Adrenal gland (tissue), 9 donors: ENCODE measurements at regions not wholly inside any gene's neighbourhood (a gene's known extent, or its start where the extent isn't known, plus 50 kb on each side); places are given as distances from the start of the nearest gene placed in this dataset.

ENCODE experiments used
- DNase-seq, 7 donors: peaks; one replicate each; pipeline ENCODE4 v3.0.0-alpha.2; 2019 to 2020
- H3K27ac ChIP-seq, 5 donors: fragments of 200-600 bp; sonication (generic) in 4 of 5; 1 replicate in 3 of 5; 2 replicates in 2 of 5; pipeline versions ENCODE4 v1.5.1 to v1.8.0; 2016 to 2020; ENCODE audit warnings: mild to moderate bottlenecking in 1 of 5
- H3K27me3 ChIP-seq: fragments of 200-600 bp; 2 replicates; pipeline ENCODE4 v1.8.0; 2021
- H3K36me3 ChIP-seq, 2 donors: fragments of 200-600 bp; replicated peaks in 1 of 2; 1 replicate in 1 of 2; 2 replicates in 1 of 2; pipeline versions ENCODE4 v1.5.1 to v1.8.0; 2018 to 2022
- H3K4me1 ChIP-seq, 2 donors: fragments of 200-600 bp; replicated peaks in 1 of 2; 1 replicate in 1 of 2; 2 replicates in 1 of 2; pipeline versions ENCODE4 v1.5.1 to v1.8.0; 2018 to 2021
- H3K4me3 ChIP-seq, 4 donors: fragments of 200-600 bp; sonication (generic) in 3 of 4; one replicate each; pipeline ENCODE4 v1.5.1; 2016 to 2018
- H3K9me3 ChIP-seq, 3 donors: fragments of 200-600 bp; sonication (generic) in 1 of 3; replicated peaks in 1 of 3; 1 replicate in 2 of 3; 2 replicates in 1 of 3; pipeline versions ENCODE4 v1.5.1 to v1.8.0; 2016 to 2021
- POLR2A ChIP-seq, 2 donors: fragments of 450-650 bp; IDR thresholded peaks; one replicate each; pipeline ENCODE4 v1.6.1; 2017; ENCODE audit warnings: antibody characterized with exemption in 2 of 2, mild to moderate bottlenecking in 2 of 2, moderate library complexity in 1 of 2
- WGBS, 4 donors: extraction: QIAGEN DNeasy Blood & Tissue Kit in 2 of 4; methylation state at CpG; one replicate each; pipeline versions ENCODE4 v1.1.5 to v1.1.7; 2013 to 2017; 5-methylcytosine and 5-hydroxymethylcytosine counted together
- intact Hi-C, 2 donors: fragments of 100-400 bp; cut with DNase I; formaldehyde crosslinking; loops; one replicate each; pipeline versions ENCODE4 v1.14.1 to v1.15.0; 2022 to 2023
- TF ChIP-seq, protein P1 (sequence below), 6 experiments: fragments of 450-650 bp in 4 of 6; fragments of 200-600 bp in 2 of 6; sonication (generic) in 1 of 6; IDR thresholded peaks; 1 replicate in 5 of 6; 2 replicates in 1 of 6; pipeline versions ENCODE4 v1.5.1 to v1.8.0; 2016 to 2021; ENCODE audit warnings: antibody characterized with exemption in 6 of 6, mild to moderate bottlenecking in 2 of 6, moderate library complexity in 1 of 6
- donor health status: healthy with polysubstance abuse.
- donor health status: Bipolar disorder and iron deficiency.
- donor health status: DM: yes; HTN: yes; CAD: no.
- donor health status: DM: no; HTN: no; CAD: no.
- donor health status: DM: no; HTN: no; CAD: no.

DNA sequence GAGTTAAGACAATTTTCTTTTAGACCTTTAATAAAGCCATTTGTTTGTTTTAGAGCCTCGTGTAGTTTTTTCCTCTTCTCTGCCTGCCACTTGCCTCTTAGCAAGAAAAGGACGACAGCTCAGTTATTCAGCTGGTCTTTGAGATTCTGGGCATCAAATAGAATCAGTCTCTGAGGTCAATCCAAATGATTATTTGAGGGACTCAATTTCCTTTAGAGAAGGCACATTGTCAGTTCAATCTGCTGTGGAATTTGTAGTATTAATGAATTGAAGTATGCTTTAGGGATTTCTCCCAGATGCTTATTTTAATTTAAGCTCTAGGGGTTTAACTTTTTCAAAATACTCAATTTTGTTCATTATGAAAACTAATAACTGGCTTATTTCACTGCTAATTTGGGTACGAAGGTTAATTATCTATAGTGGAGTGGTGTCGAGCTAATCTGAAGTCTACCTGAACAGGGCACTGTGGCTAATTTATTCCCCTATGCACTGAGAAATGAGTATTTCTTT is 841.2 kb upstream of the AUTS2 start:
- intact Hi-C loops: no loop called here
- no peak overlapping the region for H3K27ac ChIP-seq
- no peak for TF ChIP-seq POLR2A (IDR thresholded peaks at IDR 0.05)
- TF ChIP-seq, protein P1, sequence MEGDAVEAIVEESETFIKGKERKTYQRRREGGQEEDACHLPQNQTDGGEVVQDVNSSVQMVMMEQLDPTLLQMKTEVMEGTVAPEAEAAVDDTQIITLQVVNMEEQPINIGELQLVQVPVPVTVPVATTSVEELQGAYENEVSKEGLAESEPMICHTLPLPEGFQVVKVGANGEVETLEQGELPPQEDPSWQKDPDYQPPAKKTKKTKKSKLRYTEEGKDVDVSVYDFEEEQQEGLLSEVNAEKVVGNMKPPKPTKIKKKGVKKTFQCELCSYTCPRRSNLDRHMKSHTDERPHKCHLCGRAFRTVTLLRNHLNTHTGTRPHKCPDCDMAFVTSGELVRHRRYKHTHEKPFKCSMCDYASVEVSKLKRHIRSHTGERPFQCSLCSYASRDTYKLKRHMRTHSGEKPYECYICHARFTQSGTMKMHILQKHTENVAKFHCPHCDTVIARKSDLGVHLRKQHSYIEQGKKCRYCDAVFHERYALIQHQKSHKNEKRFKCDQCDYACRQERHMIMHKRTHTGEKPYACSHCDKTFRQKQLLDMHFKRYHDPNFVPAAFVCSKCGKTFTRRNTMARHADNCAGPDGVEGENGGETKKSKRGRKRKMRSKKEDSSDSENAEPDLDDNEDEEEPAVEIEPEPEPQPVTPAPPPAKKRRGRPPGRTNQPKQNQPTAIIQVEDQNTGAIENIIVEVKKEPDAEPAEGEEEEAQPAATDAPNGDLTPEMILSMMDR (IDR thresholded peaks at IDR 0.05): no peak
- no peaks in the 10 kb centered on the region for H3K36me3 ChIP-seq
- H3K9me3 ChIP-seq: no peaks in the 10 kb centered on the region
- WGBS, 4 donors: 64 to 74% (median 70%) methylated on average over 4 of the region's 4 CpGs
- H3K4me1 ChIP-seq: no peaks in the 10 kb centered on the region
- H3K4me3 ChIP-seq: no peak overlapping the region
- no peak for DNase-seq
- no peaks in the 10 kb centered on the region for H3K27me3 ChIP-seq

DNA sequence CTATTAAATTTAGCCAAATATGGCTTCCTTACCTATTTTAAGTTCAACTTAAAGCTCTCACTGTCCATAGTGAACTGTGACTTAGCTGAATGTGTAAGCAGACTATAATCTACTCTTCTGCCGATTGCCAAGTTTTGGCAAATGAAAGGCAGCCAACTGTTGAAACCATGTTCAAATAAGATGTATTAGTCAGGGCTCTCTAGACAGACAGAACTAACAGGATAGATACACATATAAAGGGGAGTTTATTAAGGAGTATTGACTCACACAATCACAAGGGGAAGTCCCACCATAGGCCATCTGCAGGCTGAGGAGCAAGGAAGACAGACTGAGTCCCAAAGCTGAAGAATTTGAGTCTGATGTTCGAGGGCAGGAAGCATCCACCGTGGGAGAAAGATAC is 837.7 kb upstream of the AUTS2 start:
- H3K4me3 ChIP-seq: no peak overlapping the region
- no peak for TF ChIP-seq POLR2A (IDR thresholded peaks at IDR 0.05)
- TF ChIP-seq, protein P1 (IDR thresholded peaks at IDR 0.05): no peak
- no peaks in the 10 kb centered on the region for H3K9me3 ChIP-seq
- no peak overlapping the region for H3K27ac ChIP-seq
- DNase-seq: no peak
- intact Hi-C loops: no loop called here
- no peaks in the 10 kb centered on the region for H3K4me1 ChIP-seq
- 84 to 92% (median 89%) methylated on average over 3 of the region's 3 CpGs for WGBS, 4 donors
- no peaks in the 10 kb centered on the region for H3K27me3 ChIP-seq
- H3K36me3 ChIP-seq: no peaks in the 10 kb centered on the region

DNA sequence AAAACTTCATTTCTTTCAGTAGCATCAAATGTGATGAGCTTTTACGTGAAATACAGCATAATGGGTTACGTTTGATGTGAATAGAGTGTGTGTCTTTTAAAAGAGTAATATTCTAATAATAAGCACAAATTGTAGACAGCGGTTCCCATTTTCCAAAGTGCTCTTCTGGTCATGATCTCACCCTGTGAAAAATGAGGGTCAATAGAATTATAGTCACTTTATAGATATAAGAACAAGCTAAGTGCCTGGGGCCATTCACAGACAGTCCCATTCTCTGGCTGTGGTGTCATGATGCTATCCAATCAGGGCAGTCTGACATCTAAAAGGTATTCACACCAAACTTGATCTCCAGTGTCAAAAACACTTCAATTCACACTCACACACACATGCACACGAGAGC is 830.8 kb upstream of the AUTS2 start:
- 65 to 83% (median 74%) methylated on average over 4 of the region's 4 CpGs for WGBS, 4 donors
- Histone ChIP-seq H3K4me1 (peaks cover 0 to 7% of the 10 kb centered on the region in 2 donors), H3K27me3 (no peaks in the 10 kb centered on the region), H3K4me3 (no peak overlapping the region), H3K36me3 (no peaks in the 10 kb centered on the region), H3K27ac (no peak overlapping the region), H3K9me3 (no peaks in the 10 kb centered on the region)
- no peak for TF ChIP-seq POLR2A (IDR thresholded peaks at IDR 0.05)
- TF ChIP-seq, protein P1 (IDR thresholded peaks at IDR 0.05): no peak
- intact Hi-C loops: no loop called here
- no peak for DNase-seq

DNA sequence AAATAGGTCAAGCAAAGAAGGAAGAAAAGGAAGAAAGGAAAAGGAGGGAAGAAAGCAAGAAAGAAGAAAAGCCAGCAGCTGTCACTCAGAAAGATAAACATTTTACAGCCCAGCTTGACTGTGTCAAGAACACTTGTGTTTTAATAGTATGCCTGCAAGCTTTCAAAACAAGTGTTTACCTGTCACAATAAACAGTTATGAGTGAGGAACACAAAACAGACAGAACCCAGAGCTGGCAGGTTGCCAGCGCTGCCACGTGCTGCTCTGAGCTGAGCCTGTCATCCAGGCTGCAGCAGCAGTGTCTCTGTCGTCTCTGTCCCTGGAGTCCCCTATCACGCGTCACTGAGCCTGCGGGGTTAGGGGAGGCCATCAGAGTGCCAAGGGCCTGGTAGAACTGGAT is 827.6 kb upstream of the AUTS2 start:
- Histone ChIP-seq H3K4me3 (no peak overlapping the region), H3K36me3 (no peaks in the 10 kb centered on the region), H3K9me3 (no peaks in the 10 kb centered on the region), H3K27me3 (no peaks in the 10 kb centered on the region), H3K4me1 (peaks cover 0 to 7% of the 10 kb centered on the region in 2 donors), H3K27ac (no peak overlapping the region)
- 14 to 34% (median 19%) methylated on average over 5 to 6 of the region's 6 CpGs for WGBS, 4 donors
- TF ChIP-seq, protein P1 (IDR thresholded peaks at IDR 0.05): no peak
- TF ChIP-seq POLR2A (IDR thresholded peaks at IDR 0.05): no peak
- peak; percentile 22 to 92 (median 53) for DNase-seq
- intact Hi-C loops: no loop called here
